ENCODE measurements at regions not wholly inside any gene's neighbourhood (a gene's known extent, or its start where the extent isn't known, plus 50 kb on each side); places are given as distances from the start of the nearest gene placed in this dataset.

GRCh38 chrX:39862963-39863362 lies 234.8 kb downstream of the BCOR start:
- no peak overlapping the region for H2AFZ ChIP-seq (ENCODE audit: low read length)
- Mint-ChIP-seq H3K36me3 (ENCODE audit: insufficient read depth in 1 of 3, low read depth in 3 of 3) (peaks cover 0 to 7% (median 0%) of the 10 kb centered on the region in 3 experiments; a peak in 5 of 7 replicates), H3K27me3 (ENCODE audit: low read depth) (peaks cover 15% of the 10 kb centered on the region), H3K4me3 (no peak overlapping the region), H3K4me1 (peaks cover 20 to 40% of the 10 kb centered on the region in 2 experiments), H3K9me3 (peaks cover 55 to 66% of the 10 kb centered on the region in 2 experiments), H3K27ac (no peak overlapping the region)
- H3K18ac ChIP-seq (ENCODE audit: insufficient read length, low read depth, low read length) = no peak overlapping the region
- no peak overlapping the region for H3K14ac ChIP-seq (ENCODE audit: insufficient read depth, low read length)
- no peak for DNase-seq
- no CpG with 5 or more reads among the region's 5 CpGs for WGBS (ENCODE audit: extremely low coverage, insufficient read length, low lambda C conversion rate)
- H3K4me1 ChIP-seq (ENCODE audit: insufficient read depth, low read length) = peaks cover 19% of the 10 kb centered on the region; the same call in 1 of the 2 replicates
- no peaks in the 10 kb centered on the region for H4K20me1 ChIP-seq (ENCODE audit: control insufficient read depth, insufficient read depth, insufficient read length)
- H3K4me2 ChIP-seq (ENCODE audit: insufficient read depth, insufficient read length, low read length) = no peak overlapping the region
- no peak overlapping the region for H2BK20ac ChIP-seq (ENCODE audit: low read depth, low read length, poor library complexity, severe bottlenecking)
- no peak overlapping the region for H2BK12ac ChIP-seq (ENCODE audit: insufficient read length, low read depth, low read length)
- TF ChIP-seq CTCF (conservative IDR thresholded peaks at IDR 0.05) = no peak
- no peaks in the 10 kb centered on the region for H3K23me2 ChIP-seq (ENCODE audit: insufficient read length, low read depth, low read length, poor library complexity, severe bottlenecking)
- no peak overlapping the region for H4K91ac ChIP-seq (ENCODE audit: insufficient read length, low read depth, low read length)
- no peaks in the 10 kb centered on the region for H3K79me2 ChIP-seq (ENCODE audit: insufficient read depth, low read length)
- H2BK15ac ChIP-seq (ENCODE audit: low read depth, low read length) = no peak overlapping the region
- no peak overlapping the region for H3T11ph ChIP-seq (ENCODE audit: low read length)
- H2BK120ac ChIP-seq (ENCODE audit: low read depth, low read length, poor library complexity, severe bottlenecking) = no peak overlapping the region
- no peak overlapping the region for H3K27ac ChIP-seq (ENCODE audit: insufficient read length, low read depth, low read length)
- H3K9ac ChIP-seq (ENCODE audit: extremely low read depth, insufficient read length, low read length) = no peak overlapping the region
- H4K8ac ChIP-seq (replicated peaks; ENCODE audit: insufficient read length, low read depth, low read length) = no peak overlapping the region
- no peaks in the 10 kb centered on the region for H3K79me1 ChIP-seq (ENCODE audit: insufficient read depth, low read depth, low read length, poor library complexity, severe bottlenecking)
- H3K27me3 ChIP-seq (ENCODE audit: insufficient read depth, low read length) = no peaks in the 10 kb centered on the region
- H4K5ac ChIP-seq (ENCODE audit: insufficient read length, low read depth, low read length) = no peak overlapping the region
- H3K9me3 ChIP-seq (ENCODE audit: control insufficient read depth, low read depth, low read length) = no peaks in the 10 kb centered on the region
- H3K4ac ChIP-seq (ENCODE audit: low read depth, low read length) = no peak overlapping the region
- no peak overlapping the region for H3K56ac ChIP-seq (ENCODE audit: insufficient read length, low read depth, low read length)
- no peak overlapping the region for H2BK5ac ChIP-seq (ENCODE audit: insufficient read length, low read length)
- H3K23ac ChIP-seq (ENCODE audit: insufficient read length, low read depth, low read length) = no peak overlapping the region
- no peak overlapping the region for H2AK5ac ChIP-seq (ENCODE audit: insufficient read length, low read length)

Measured in H9 (cell line).